Endothelial cell of umbilical vein (primary cell): ENCODE measurements at regions not wholly inside any gene's neighbourhood (a gene's known extent, or its start where the extent isn't known, plus 50 kb on each side); places are given as distances from the start of the nearest gene placed in this dataset.

Experiments
- BruUV-seq: library from RNA; stranded (reverse); fragments of 400-500 nt; replicated peaks from 2 replicates; lab custom pipeline; 2021; lab: Mats Ljungman, UMichigan
- CTCF ChIA-PET: fragments of 300-600, 350-600 bp; sonication (Branson Sonifier 250); formaldehyde crosslinking; loops from one replicate; lab custom pipeline; 2021; ENCODE audit warnings: antibody characterized with exemption, inconsistent platforms; lab: Charles Lee
- POLR2A ChIA-PET: fragments of 300-600, 350-600 bp; sonication (Branson Sonifier 250); formaldehyde crosslinking; loops from one replicate; lab custom pipeline; 2021; ENCODE audit warnings: antibody characterized with exemption, inconsistent platforms; lab: Charles Lee
- DNase-seq: peaks from one replicate; pipeline ENCODE4 v3.0.0-alpha.2; 2011; ENCODE audit warnings: low read depth, low spot score
- FAIRE-seq: peaks from 2 replicates; lab custom pipeline; 2011; peaks lifted over from hg19 to GRCh38; lab: Jason Lieb, UNC
- H2AFZ ChIP-seq: 2 replicates; pipeline ENCODE4 v1.6.0; 2012; ENCODE audit warnings: low read depth, low read length, control low read depth, inconsistent platforms
- H3K27ac ChIP-seq: 2 replicates; pipeline ENCODE4 v1.5.1; 2011; ENCODE audit warnings: low read depth, mild to moderate bottlenecking, control low read depth, low read length, moderate library complexity; ENCODE audit not compliant: insufficient read depth
- H3K27me3 ChIP-seq, 2 experiments: 2 replicates each; pipeline versions ENCODE4 v1.6.0 to v1.6.1; 2011; ENCODE audit warnings: low read length in 2 of 2, mixed read lengths in 1 of 2; ENCODE audit not compliant: control insufficient read depth in 2 of 2, insufficient read depth in 2 of 2
- H3K36me3 ChIP-seq, 2 experiments: 2 replicates in 1 of 2; 3 replicates in 1 of 2; pipeline ENCODE4 v1.5.1; 2011; ENCODE audit warnings: low read length in 2 of 2, mild to moderate bottlenecking in 1 of 2, moderate library complexity in 1 of 2; ENCODE audit not compliant: control insufficient read depth in 2 of 2, insufficient read depth in 2 of 2; ENCODE audit errors: extremely low read depth in 1 of 2
- H3K4me1 ChIP-seq: 3 replicates; pipeline ENCODE4 v1.5.1; 2011; ENCODE audit warnings: mild to moderate bottlenecking, low read length; ENCODE audit not compliant: control insufficient read depth, insufficient read depth; ENCODE audit errors: extremely low read depth
- H3K4me2 ChIP-seq: 2 replicates; pipeline ENCODE4 v1.6.1; 2011; ENCODE audit warnings: low read length, control low read depth, mixed read lengths; ENCODE audit not compliant: insufficient read depth
- H3K4me3 ChIP-seq, 3 experiments: fragments of 200-600 bp in 1 of 3; sonication (generic), shearing (Covaris generic) in 1 of 3; replicated peaks in 1 of 3; 2 replicates each; pipeline ENCODE4 v1.5.1; 2011 to 2016; ENCODE audit warnings: control low read depth in 3 of 3, low read length in 3 of 3, mild to moderate bottlenecking in 2 of 3, inconsistent platforms in 1 of 3, low read depth in 1 of 3, moderate library complexity in 1 of 3; ENCODE audit not compliant: insufficient read depth in 1 of 3
- H3K79me2 ChIP-seq: 2 replicates; pipeline ENCODE4 v1.6.0; 2012; ENCODE audit warnings: low read length, inconsistent platforms; ENCODE audit not compliant: control insufficient read depth, insufficient read depth
- H3K9ac ChIP-seq: replicated peaks from 2 replicates; pipeline ENCODE3; 2011; ENCODE audit warnings: low read length, control low read depth; ENCODE audit not compliant: insufficient read depth; ENCODE audit errors: extremely low read depth
- H3K9me1 ChIP-seq: replicated peaks from 3 replicates; pipeline ENCODE4 v1.6.0; 2011; ENCODE audit warnings: mild to moderate bottlenecking, low read length; ENCODE audit not compliant: control insufficient read depth, insufficient read depth; ENCODE audit errors: extremely low read depth
- H3K9me3 ChIP-seq: replicated peaks from 2 replicates; pipeline ENCODE4 v1.5.1; 2012; ENCODE audit warnings: low read length, inconsistent platforms; ENCODE audit not compliant: control insufficient read depth, insufficient read depth
- H4K20me1 ChIP-seq: replicated peaks from 2 replicates; pipeline ENCODE3; 2011; ENCODE audit warnings: mild to moderate bottlenecking, low read length; ENCODE audit not compliant: control insufficient read depth, insufficient read depth; ENCODE audit errors: extremely low read depth
- CTCF ChIP-seq, 2 donors: IDR thresholded peaks; 1 replicate in 1 of 2; 2 replicates in 1 of 2; pipeline ENCODE4 v1.5.1; 2011; ENCODE audit warnings: low read length in 2 of 2, mild to moderate bottlenecking in 2 of 2, moderate library complexity in 2 of 2, control low read depth in 1 of 2, inconsistent platforms in 1 of 2, low read depth in 1 of 2; ENCODE audit not compliant: insufficient read depth in 1 of 2; ENCODE audit errors: extremely low read depth in 1 of 2
- EZH2 ChIP-seq: IDR thresholded peaks from 2 replicates; pipeline ENCODE4 v1.6.1; 2012; ENCODE audit warnings: borderline replicate concordance, low read depth, mild to moderate bottlenecking, moderate library complexity, low read length, inconsistent platforms; ENCODE audit not compliant: severe bottlenecking
- FOS ChIP-seq: IDR thresholded peaks from 2 replicates; pipeline ENCODE4 v1.6.1; 2011; ENCODE audit warnings: mild to moderate bottlenecking, low read length, moderate library complexity, borderline replicate concordance; ENCODE audit not compliant: insufficient read depth
- GATA2 ChIP-seq: IDR thresholded peaks from 2 replicates; pipeline ENCODE4 v1.7.0; 2011; ENCODE audit warnings: low read depth, mild to moderate bottlenecking, moderate library complexity, mixed read lengths, low read length; ENCODE audit not compliant: insufficient read length, insufficient read depth
- JUN ChIP-seq: IDR thresholded peaks from 2 replicates; pipeline ENCODE4 v1.6.1; 2011; ENCODE audit warnings: borderline replicate concordance, low read depth; ENCODE audit not compliant: insufficient read length, insufficient read depth
- MYC ChIP-seq: IDR thresholded peaks from one replicate; pipeline ENCODE4 v1.6.1; 2011; ENCODE audit warnings: mild to moderate bottlenecking, low read depth, low read length
- POLR2A ChIP-seq: IDR thresholded peaks from 2 replicates; pipeline ENCODE4 v1.6.1; 2012; ENCODE audit warnings: low read depth, mild to moderate bottlenecking, control low read depth, low read length
- POLR2AphosphoS5 ChIP-seq: IDR thresholded peaks from 2 replicates; pipeline ENCODE4 v1.6.1; 2012; ENCODE audit warnings: low read depth, mild to moderate bottlenecking, control low read depth, low read length, moderate library complexity; ENCODE audit not compliant: insufficient read depth
- dilution Hi-C: fragments of 300-500 bp; cut with MboI; formaldehyde crosslinking; loops from one replicate; pipeline ENCODE4 v1.15.0; 2019; ENCODE audit warnings: low sequenced_read_pairs; ENCODE audit not compliant: extremely low pct_ligation_motif_present
- intact Hi-C: fragments of 100-400 bp; cut with micrococcal nuclease; formaldehyde crosslinking; loops from one replicate; pipeline ENCODE4 v1.10.0; 2022
- TF ChIP-seq, protein P1 (sequence below): IDR thresholded peaks from 2 replicates; pipeline ENCODE4 v1.6.1; 2011; ENCODE audit not compliant: insufficient read depth, insufficient read length

DNA sequence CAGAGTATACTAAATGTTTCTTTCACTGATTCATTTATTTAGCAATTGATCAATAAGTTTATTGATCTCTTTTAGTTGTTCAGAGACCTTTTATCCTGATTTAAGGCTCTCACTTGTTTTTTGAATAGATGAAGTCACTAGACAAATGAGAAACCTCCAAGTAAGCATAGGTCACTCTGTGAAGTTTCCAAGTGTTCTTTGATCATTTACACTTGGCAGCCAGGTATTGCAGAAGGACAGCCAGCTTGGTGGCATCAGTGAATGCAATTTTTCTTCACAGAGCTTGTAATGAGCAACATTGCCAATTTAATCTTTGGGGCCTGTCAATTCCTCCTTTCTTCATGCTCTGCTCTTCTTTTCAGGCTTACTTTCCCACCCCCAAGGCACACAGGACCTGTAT lies 413.0 kb downstream of the OMA1 start:
- no TSS peak for BruUV-seq
- ChIA-PET POLR2A (no interaction called here), CTCF (no interaction called here)
- H3K27ac ChIP-seq: no peak overlapping the region
- dilution Hi-C loops: no loop called here
- FAIRE-seq (no peak), DNase-seq (no peak)
- no peak overlapping the region for H3K4me2 ChIP-seq
- H3K4me1 ChIP-seq: no peaks in the 10 kb centered on the region
- H3K9me1 ChIP-seq: no peaks in the 10 kb centered on the region
- intact Hi-C loops: no loop called here
- H4K20me1 ChIP-seq: no peaks in the 10 kb centered on the region
- no peak overlapping the region for H3K9ac ChIP-seq
- peaks cover 2% of the 10 kb centered on the region for H3K9me3 ChIP-seq
- no peak overlapping the region for H3K4me3 ChIP-seq
- H3K27me3 ChIP-seq: no peaks in the 10 kb centered on the region
- H3K79me2 ChIP-seq: no peaks in the 10 kb centered on the region
- no peak overlapping the region for H2AFZ ChIP-seq
- H3K36me3 ChIP-seq: no peaks in the 10 kb centered on the region
- TF ChIP-seq JUN: no peak
- no peak for TF ChIP-seq POLR2A
- no peak for TF ChIP-seq EZH2
- TF ChIP-seq CTCF (IDR thresholded peaks at IDR 0.05; ENCODE audit: extremely low read depth in 1 of 2, insufficient read depth in 1 of 2, low read depth in 1 of 2, low read length in 2 of 2): no peak
- no peak for TF ChIP-seq POLR2AphosphoS5
- TF ChIP-seq GATA2: no peak
- TF ChIP-seq, protein P1, sequence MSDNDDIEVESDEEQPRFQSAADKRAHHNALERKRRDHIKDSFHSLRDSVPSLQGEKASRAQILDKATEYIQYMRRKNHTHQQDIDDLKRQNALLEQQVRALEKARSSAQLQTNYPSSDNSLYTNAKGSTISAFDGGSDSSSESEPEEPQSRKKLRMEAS: no peak
- TF ChIP-seq MYC: no peak
- no peak for TF ChIP-seq FOS
